ENCODE measurements at regions not wholly inside any gene's neighbourhood (a gene's known extent, or its start where the extent isn't known, plus 50 kb on each side); places are given as distances from the start of the nearest gene placed in this dataset.

- no peak for DNase-seq (ENCODE audit: low spot score)
Observed at GRCh38 chr1:194331758-194332157, 1145.3 kb upstream of the B3GALT2 start.

DNA sequence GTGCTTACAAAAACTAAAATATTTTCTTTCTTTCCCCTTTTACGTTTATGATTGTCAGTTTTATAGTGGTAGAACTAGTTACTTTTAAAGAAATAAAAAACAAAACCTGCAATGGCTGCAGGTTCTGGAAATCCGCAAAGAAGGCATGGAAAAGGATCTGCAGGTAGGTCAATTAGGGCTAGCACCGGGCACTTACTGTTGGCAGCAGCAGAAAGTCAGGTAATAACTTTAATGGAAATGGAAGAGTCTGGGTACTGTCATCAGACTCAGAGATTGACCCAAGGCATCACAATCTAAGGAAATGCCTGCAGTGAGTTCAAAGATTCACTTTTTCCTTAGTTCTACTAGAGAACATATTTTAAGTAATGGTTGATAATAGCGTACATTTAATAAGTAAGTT is 1136.3 kb upstream of the B3GALT2 start:
- no peak for DNase-seq (ENCODE audit: low spot score)

- no peak for DNase-seq (ENCODE audit: low spot score)
Observed at GRCh38 chr1:194318790-194319280, 1132.4 kb upstream of the B3GALT2 start.

DNA sequence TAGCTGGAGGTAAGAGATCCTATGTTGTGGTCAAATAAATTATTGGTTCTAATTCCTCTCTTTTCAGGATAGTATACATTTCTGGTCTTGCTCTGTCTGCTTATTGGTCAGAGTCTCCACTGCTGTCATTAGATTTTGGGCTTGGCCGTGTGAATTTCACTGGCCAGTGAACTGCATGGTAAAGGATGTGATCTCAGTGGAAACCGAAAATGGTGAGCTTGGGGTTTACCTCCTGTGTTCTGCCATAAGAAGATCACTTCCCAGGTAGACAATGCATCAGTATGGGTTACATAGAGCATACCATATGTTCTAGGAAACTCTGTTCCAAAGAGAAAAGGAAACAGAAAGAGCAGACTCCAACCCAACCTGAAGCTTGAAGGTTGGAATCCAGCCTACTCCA is 1123.3 kb upstream of the B3GALT2 start:
- no peak for DNase-seq (ENCODE audit: low spot score)

GRCh38 chr1:194309269-194309668 is 1122.9 kb upstream of the B3GALT2 start:
- no peak for DNase-seq (ENCODE audit: low spot score)

GRCh38 chr1:194300776-194301175 is 1114.4 kb upstream of the B3GALT2 start:
- no peak for DNase-seq (ENCODE audit: low spot score)

GRCh38 chr1:194300340-194300739 is 1113.9 kb upstream of the B3GALT2 start:
- DNase-seq (ENCODE audit: low spot score) = no peak

DNA sequence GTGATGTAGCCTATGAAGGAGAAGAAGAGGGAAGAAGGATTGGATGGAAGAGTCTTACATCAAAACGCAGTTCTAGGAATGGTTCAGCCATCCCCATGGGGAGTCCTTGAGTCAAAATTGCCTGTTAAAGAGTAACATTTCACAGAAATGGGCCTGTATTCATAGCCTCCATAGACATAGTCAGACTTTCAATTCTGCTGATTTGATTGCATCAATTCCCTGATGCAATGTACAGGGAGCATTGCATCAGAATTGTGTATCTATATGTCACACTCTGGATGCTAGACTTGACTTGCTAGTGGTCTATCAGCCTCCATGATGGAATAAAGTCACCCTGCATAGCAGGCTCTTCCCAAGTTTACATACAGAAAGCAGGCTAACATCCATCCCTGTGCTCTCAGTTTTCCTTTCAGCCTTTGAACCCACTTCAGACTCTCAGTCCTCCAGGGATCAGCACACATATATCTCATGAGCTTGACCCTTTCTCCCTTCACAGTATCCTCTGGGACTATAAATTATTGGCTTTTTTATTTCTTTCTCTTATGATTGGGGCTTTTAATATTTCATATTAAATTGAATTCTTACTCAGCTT is 1111.7 kb upstream of the B3GALT2 start:
- DNase-seq (ENCODE audit: low spot score) = no peak

- DNase-seq (ENCODE audit: low spot score) = no peak
Observed at GRCh38 chr1:194297094-194297493, 1110.7 kb upstream of the B3GALT2 start.

- no peak for DNase-seq (ENCODE audit: low spot score)
Observed at GRCh38 chr1:194296201-194296600, 1109.8 kb upstream of the B3GALT2 start.

DNA sequence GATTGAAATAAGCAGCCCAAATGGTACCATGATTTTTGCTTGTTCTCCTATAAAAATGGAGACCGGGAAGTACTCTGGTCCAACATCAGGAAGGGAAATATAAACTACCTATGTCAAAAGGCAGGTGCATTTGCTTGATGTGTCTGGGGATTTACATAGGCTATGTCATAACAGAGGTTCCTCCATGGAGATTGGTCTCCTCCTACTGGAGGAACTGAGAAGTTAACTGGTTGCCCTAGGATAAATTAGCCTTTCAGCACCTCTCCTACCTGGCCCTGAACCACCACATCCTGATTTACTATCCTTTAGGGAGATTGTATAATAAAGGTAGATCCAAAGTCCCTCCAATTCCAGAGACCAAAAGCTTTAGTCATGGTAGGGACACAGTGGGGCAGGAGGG is 1109.3 kb upstream of the B3GALT2 start:
- DNase-seq (ENCODE audit: low spot score) = no peak

GRCh38 chr1:194293851-194294405 is 1107.5 kb upstream of the B3GALT2 start:
- DNase-seq (ENCODE audit: low spot score) = no peak

DNA sequence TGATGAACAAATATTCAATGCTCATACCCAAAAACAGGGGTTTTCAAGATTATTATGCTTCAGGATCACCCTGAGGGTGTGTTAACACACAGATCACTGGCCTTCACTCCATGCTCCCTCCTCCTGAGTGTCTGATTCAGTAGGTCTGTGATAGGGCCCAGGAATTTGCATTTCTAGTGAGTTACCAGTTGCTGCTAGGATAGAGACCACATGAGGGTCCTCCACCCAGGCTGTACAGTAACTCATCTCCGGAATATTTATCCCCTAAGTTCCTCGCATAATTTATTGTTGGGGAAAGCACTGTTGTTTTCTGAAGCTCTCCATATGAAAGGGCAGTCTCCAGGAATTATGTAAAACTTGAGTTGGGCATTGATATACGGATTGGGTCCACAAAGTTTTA is 1106.6 kb upstream of the B3GALT2 start:
- DNase-seq (ENCODE audit: low spot score) = no peak

GRCh38 chr1:194289569-194290266 is 1103.3 kb upstream of the B3GALT2 start:
- no peak for DNase-seq (ENCODE audit: low spot score)

DNA sequence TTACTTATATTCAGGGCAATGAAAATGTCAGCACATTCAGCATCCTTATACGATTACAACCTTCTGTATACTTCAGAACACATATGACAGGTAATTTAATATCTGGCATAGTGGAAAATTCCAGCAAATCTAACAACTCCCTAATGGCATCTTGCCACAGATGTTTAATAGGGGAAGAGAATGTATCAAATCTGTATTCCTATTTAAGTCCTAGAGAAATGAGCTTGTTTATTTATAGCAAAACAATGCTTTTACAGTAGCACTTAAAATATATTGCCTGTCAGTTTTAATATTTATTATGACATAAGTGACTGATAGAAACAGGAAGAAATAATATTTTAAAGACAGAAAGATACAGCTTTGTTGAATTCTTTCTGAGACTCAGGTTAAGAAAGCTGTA is 1101.8 kb upstream of the B3GALT2 start:
- no peak for DNase-seq (ENCODE audit: low spot score)

- DNase-seq (ENCODE audit: low spot score) = no peak
Observed at GRCh38 chr1:194281376-194281775, 1095.0 kb upstream of the B3GALT2 start.

- DNase-seq (ENCODE audit: low spot score) = no peak
Observed at GRCh38 chr1:194280463-194280862, 1094.0 kb upstream of the B3GALT2 start.

DNA sequence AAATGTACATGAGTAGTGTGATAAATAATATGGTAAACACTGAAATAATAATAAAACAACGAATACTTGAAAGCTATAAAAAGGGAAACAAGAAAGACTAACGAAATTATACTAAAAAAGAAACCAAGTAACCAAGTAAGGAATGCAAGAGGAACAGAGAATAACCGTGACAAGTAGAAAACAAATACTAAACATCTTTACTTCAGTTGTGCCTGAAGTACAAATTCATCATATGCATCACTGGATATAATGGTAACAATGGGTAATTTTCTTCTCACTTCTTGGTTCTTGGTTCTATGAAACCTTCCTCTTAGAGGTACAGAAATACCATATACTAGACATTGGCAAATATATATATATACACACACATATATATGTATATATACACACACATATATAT is 1093.6 kb upstream of the B3GALT2 start:
- no peak for DNase-seq (ENCODE audit: low spot score)

GRCh38 chr1:194277927-194278326 is 1091.5 kb upstream of the B3GALT2 start:
- no peak for DNase-seq (ENCODE audit: low spot score)

GRCh38 chr1:194273660-194274059 is 1087.2 kb upstream of the B3GALT2 start:
- no peak for DNase-seq (ENCODE audit: low spot score)

GRCh38 chr1:194268839-194269238 is 1082.4 kb upstream of the B3GALT2 start:
- no peak for DNase-seq (ENCODE audit: low spot score)

DNA sequence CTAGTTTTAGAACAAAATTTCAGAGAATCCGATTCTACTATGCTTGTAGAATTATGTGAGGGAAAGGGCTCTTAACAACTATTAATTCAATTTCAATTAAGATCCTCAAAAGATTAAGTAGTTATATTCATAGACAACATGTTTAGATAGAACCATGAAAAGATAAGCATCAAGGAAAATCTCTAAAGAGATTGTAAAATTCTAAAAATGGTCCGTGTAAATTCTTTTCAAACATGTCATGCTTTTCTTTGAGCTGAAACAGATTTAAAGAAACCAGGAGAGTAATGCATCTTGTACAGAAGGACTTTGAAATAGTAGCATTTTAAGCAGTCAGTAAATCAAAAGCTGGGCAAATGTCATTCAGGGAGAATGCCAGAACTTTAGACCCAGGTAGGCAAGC is 1080.6 kb upstream of the B3GALT2 start:
- DNase-seq (ENCODE audit: low spot score) = no peak

DNA sequence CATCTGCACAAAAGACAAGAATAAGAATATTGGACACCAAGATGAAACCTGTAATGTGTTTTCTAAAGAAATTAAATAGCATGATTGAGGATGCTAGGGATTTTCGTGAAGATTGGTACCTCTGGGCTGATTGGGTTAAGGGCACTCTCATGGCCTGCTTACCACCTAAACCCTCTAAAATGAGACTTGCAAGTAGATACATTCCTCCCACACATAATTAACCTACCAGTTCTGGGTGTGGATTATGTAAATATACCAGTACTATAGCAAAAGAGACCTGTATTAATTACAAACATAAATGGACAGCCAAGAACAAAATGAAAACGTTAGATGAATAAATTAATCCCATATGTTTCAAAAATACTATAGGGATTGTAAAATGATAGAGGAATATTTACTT is 1069.6 kb upstream of the B3GALT2 start:
- DNase-seq (ENCODE audit: low spot score) = no peak

- no peak for DNase-seq (ENCODE audit: low spot score)
Observed at GRCh38 chr1:194252199-194252598, 1065.8 kb upstream of the B3GALT2 start.
